Stimulated activated CD8-positive, alpha-beta memory T cell treated with anti-CD3 and anti-CD28 coated beads, Interleukin-12 subunit alpha, Interleukin-12 subunit beta, amount 100 ng/mL, for 1 hour (primary cell): ENCODE measurements at regions not wholly inside any gene's neighbourhood (a gene's known extent, or its start where the extent isn't known, plus 50 kb on each side); places are given as distances from the start of the nearest gene placed in this dataset.

ENCODE experiments used
- DNase-seq: peaks from one replicate; pipeline ENCODE4 v3.0.0-alpha.2; 2020; ENCODE audit warnings: low read depth

DNA sequence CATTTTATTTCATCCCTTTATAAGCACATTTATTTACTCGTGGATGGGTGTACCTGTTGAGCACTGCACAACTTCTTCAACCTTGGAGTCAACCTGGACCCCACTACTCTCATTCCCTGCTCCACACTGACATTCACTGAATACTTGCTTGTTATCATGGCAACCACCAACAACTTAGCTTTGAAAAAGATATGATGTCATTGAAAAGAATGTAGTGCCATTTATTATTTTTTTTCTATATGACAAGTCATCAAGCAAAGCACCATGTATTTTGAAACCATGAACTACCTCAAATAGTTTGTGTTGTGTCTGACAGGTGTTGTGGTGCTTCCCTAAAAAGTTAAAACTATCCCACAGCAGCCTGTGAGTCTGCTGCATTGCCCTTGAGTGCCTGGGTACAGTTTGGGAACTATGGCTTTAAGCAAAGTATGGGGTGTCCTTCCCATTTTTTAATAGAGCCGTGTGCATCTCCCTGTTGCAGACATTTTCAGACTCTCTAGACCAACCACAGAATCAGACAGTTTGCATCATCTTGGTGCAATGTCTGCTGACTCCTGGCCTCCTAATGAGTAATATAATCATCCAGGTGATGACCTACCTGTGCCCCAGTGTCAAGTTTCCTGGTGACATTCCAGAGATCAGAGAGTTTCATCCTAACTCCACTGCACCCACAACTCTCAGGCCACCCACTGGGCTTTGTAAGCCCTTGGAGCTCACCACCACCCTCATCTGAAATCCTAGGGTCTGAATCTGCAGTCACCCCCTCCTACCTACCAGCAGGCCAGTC lies 339.7 kb upstream of the PROX1 start:
- DNase-seq = no peak

DNA sequence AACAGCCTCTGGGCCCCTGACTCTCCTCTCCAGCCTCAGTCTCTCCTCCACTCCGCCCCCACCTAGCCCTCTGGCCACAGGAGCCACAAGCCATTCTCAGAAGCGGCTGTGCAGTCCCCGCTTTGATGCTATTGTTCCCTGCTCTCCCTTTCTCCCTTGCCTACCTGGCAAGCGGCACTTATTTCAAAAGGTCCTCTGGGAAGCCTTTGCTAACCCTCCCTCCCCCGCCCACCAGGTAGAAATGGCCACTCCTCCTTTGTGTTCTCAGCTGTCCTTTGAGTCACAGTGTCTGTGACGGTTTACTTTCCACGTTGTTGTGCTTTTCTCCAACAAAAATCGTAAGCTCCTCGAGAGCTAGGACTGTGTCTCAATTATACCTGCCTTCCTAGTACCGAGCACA lies 338.4 kb upstream of the PROX1 start:
- no peak for DNase-seq

DNA sequence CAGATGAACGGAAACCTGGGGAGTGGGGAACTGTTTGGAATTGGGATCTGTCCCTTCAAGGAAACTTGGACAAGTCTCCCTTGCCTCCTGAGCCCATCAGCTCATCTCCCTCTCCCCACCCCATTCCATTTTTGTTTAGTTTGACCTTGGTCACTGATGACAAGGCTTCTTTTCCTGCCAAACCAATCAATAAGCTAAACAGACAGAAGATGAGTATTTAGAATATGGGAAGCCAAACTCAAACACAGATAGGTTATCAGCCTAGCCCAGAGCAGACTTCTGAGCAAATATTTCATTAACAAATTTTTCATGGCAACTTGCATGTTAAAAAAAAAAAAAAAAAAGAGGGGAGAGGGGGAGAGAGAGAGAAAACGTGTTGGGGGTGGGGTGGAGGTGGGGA lies 337.2 kb upstream of the PROX1 start:
- DNase-seq = no peak

DNA sequence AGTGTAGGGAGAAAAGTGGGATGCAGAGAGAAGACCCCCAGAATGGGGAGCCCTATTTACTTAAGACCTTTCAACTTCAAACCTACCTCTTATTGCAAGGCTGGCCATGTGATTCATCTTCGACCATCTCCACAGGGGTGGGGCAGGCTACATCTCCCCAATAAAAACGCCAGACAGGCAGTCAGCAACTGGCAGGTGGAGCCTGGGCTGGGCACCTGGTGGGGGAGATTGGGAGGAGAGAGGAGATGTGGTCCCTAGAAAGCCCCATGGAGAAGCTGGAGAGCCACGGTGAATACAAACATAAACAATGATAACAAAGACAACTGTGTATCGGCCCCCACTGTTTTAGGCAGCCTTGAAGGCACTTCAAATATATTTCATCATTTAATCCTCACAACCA lies 336.7 kb upstream of the PROX1 start:
- DNase-seq = no peak

DNA sequence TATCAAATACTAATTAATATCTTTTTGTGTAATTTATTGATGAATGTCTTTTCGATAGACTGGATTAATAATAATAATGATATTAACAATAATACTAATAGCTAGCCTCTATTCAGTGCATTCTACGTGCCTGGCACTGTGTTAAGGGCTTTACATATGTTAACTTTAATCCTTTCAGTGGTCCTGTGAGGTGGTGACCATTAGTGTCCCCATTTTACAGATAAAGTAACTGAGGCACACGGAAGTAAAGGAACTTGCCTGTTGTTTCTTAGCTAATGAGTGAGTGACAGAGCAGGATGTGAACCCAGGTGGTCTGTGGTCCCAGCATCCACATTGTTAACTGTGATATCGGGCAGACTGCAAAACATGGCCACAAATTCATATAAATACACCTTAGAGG lies 335.7 kb upstream of the PROX1 start:
- DNase-seq = no peak

DNA sequence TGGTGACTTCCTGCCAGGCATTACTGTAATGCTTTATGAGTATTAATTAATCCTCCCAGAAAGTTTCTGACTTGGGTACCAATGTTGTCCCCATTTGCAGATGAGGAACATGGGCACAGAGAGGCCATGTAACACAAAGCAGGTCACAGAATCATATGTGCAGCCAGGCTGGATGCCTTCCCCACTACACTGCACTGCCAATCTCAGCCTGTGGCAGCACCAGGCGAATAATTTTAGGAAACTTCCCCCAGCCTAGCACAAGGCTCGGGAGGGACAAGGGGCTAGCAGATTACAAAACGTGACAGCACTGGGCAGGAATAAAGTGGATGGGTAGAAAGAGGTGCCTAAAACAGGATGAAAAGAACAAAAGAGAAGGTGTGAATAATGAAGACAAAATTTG lies 331.7 kb upstream of the PROX1 start:
- DNase-seq = no peak

DNA sequence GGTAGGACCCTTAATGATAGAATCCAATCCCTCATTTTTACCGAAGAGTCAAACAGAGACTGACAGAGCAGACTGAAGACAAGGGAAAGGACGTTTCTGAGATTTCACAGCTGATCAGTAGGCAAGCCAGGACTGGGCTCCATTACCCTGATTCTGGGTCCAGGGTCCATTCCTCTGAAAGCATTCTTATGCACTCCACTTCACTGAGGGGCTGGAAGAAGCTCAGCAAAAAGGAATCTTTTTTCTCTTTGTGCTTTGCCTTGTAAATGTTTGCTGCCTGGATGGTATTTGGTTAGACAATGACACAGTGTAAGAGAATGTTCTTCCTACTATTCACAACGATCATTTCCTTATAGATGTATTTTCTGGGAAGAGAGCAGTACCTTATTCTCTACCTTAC lies 331.3 kb upstream of the PROX1 start:
- DNase-seq = no peak

DNA sequence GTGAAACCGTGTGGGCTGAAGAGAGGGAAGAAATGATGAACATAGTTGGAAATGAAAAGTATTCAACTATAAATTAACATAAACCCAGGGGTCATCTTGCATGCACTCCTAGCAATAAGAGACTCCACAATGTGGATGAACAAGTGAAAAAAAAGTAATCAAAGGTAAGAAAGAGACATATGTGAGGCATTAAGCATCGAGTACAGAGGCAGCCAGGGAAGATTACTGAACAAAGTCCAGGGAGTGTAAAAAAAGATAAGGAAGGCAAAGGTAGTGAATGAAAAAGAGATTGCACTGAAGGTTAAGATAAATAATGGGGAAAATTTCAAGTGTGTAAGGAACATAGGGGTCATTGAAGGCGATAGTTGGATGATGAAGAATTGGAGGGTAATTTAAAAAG lies 330.8 kb upstream of the PROX1 start:
- no peak for DNase-seq

DNA sequence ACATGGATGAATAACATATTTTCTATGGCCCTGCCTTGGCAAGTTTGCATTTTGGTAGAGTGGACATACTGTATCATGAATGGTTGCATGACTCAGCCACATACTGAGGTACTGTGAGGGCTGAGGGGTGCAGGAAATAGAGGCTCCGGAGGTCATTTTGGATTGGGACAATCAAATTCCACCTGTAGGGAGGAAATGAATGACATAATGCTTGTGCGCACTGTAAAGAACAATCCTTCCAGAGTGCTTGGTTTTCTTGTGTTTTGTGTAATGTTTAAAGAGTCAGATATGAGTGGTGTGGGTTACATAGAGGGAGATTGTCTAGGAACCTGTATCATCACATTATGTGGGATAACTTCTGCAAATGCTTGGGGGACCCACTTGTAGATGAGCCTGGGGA lies 329.9 kb upstream of the PROX1 start:
- no peak for DNase-seq

DNA sequence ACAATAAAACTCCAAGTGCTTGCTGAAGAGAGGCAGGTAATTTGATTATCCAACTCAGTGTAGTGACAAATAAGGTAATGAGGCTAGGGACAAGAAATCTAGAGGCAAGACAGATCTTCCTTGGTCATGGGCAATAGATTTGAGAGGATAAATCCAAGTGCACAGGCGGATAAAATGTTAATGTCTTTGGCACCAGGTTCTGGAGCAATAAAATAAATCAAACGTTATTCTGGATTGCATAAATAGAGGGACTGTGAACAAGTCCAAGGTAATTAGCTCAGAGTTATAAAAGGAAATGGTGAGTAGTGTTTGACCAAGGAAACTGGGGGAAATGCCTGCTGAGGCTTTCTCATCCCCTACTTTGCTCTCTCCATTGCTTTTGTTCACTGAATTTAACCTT lies 329.3 kb upstream of the PROX1 start:
- no peak for DNase-seq

DNA sequence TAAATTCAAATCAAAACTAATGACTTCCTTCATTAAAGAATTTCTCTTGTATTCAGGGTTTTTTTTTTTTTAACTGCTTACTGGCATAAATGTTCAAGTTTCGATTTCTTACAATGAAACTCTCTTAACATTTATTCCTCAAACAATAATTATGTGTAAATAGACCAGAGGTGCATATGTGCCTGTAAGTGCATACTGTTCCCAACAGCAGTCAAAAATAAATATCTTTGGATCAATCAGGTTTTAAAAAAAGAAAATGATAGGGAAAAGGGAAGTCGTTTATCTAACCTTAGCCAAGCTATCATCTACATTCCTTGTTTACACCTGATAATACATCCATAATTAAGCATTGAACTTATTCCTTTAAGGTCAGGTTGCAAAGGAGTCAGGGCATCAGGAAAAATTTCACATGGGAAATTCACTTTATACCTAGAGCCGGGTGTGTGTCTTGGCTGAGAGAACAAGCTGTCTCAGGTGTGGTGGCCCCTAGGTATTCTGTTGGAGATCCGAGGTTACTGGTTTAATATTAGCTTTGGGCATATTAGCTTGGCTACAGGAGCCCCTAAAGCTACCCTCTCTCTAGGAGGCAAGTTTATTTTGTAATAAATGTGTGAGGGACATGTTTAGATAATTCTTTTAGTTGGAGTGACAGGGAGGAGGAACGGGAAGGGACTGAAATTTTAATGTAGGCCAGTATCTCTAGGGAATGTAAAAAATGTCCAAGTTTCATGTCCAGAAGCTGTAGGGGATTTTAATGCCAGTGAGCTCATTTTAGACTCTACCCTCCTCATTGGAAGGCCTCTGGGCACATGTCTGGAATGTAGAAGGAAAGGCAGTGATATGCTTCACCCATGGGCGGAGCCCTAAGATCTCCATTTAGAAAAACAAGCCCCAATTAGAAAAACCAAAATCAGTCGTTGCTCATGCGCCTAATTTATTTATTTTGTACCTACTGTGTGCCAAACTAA lies 327.9 kb upstream of the PROX1 start:
- DNase-seq = no peak

DNA sequence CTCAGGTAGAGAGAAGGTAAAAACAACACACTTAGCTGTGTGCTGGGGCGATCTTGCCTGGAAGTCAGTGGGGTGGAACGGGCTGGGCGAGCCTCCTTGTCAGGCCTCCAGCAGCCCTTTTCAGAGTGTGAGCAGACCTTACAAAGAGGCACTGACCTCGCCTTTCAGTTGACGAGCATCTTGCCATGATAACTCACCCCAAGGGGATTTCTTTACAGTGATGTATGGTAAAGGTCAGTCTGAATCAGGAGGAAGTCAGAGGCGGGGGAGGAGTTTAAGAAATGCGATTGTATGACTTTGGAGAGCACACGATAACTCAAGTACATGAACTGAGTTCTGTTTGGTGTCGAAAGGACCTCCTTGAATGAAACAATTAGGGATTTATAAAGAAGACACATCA lies 326.5 kb upstream of the PROX1 start:
- DNase-seq = no peak

DNA sequence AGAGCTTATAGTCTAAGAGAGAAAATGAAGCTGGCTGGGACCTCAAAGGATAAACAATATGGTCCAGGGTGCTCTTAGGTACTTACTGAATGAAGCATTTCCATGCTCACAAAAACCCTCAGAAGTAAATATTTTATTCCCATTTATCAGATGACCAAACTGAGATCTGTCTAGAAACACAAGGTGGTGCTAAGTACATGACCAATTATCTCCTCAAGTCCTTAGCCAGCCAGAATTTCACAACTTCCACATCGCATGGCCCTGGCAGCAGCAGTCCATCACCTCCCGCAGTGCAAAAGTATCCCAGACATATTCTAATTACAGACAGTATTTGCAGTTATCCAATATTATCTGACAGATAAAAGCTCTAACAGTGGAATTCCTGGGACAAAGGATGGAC lies 321.7 kb upstream of the PROX1 start:
- DNase-seq = no peak

DNA sequence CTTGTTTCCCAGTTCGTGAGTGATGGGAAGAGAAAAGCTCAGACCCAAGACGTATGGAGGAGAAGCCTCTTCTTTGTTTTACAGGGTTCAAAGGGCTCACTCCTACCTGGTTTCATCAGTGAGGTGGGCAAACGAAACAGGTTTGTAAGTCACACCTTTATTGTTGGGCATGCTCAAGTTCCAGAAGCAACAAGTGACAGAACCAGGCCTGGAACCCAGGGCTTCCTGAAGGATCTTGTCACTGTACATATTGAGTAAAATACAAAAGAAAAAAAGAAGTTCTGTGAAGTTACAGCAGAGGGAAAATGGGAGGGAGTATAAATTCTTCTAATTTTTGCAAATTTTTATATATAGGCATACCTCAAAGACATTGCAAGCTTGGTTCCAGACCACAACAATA lies 320.9 kb upstream of the PROX1 start:
- DNase-seq = no peak

DNA sequence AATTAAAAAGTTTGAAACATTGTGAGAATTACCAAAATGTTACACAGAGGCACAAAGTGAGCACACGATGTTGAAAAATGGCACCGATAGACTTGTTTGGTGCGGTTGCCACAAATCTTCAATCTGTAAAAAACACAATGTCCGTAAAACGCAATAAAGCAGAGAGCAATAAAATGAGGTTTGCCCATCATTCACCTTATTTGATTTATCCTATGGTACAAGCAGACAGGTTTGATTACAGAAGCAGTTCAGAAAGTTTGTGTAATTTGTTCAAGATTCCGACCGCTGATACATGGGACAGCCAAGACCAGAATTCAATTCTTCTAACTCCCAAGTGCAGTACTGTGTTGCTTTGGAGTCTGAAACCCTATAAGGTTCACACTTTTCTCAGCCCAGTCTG lies 318.3 kb upstream of the PROX1 start:
- no peak for DNase-seq

DNA sequence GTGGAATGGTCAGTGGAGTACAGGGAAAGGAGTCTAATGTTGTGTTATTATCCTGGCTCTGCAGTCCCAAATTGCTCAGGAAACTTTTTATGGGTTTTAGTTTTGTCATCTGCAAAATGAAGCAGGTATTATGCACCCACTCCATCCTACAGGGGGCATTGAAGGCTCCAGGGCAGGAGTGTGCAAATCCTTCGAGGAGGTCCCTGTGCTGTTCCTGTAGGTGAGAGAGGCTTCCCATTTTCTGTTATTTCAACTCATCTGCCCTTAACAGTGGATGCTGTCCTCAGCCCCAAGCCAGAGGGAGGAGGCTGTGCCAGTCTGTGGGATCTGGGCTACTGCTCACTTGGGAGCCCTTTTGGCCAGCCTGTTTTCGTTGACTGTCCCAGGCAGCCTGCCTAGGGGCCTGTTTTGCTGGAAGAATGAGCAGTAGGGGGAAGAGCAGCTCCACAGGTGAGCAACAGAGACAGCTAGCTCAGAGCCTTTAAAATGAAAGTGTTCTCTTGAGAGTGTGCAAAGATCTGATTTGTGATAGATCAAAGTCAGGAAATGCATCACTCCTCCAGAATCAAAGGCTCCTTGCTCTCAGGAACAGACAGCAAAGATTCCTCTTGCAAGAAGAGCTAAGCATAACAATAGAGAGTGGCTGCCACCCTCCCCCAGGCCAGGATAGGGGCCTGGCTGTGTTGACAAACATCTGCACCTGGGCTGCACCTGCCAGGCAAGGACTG lies 317.6 kb upstream of the PROX1 start:
- DNase-seq = no peak

DNA sequence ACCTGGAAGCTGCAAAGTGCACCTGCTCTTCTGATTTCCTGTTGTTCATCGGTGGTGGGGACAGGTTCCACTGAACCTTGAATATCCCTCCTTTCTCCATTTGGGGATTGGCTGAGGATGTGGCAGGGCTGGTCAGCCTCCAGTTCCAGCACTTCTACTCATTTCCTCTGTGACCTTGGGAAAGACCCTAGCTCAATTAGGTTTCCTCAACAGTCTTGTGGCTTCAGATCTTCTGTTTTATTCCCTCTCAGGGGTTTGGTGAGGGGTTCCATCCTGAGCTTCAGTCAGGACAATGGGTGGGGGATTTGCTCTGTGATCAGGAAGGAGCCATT lies 317.1 kb upstream of the PROX1 start:
- no peak for DNase-seq

DNA sequence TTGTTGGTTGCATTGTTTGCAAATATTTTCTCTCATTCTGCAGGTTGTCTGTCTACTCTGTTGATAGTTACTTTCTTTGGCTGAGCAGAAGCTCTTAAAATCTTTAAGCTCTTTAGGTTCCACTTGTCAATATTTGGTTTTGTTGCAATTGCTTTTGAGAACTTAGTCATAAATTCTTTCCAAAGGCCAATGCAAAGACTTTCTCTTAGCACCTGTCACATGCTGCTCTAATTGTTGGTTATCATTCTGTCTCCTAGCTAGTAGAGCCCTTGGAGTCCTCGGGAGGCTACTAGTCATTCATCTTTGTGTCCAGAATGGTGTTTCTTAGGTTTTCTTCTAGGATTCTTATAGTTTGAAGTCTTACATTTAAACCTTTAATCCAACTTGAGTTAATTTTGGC lies 312.7 kb upstream of the PROX1 start:
- DNase-seq = no peak

DNA sequence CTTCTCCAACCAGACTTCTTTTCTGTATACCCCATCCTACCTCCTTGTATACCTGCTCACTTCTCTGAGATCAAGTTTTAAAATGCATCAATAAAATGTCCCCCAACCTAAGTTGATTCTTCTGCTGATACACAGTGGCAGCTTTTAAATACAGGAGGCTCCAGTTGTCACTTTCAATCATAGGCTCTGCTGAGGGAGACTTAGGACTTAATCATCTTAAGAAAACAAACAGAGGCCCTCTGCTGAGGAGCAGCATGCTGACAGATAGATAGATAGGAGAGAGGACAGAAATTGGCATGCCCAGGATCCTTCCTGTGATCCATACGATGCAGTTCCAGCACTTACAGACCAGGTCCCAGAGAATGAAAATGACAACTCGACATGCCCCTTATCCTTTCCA lies 311.0 kb upstream of the PROX1 start:
- no peak for DNase-seq

DNA sequence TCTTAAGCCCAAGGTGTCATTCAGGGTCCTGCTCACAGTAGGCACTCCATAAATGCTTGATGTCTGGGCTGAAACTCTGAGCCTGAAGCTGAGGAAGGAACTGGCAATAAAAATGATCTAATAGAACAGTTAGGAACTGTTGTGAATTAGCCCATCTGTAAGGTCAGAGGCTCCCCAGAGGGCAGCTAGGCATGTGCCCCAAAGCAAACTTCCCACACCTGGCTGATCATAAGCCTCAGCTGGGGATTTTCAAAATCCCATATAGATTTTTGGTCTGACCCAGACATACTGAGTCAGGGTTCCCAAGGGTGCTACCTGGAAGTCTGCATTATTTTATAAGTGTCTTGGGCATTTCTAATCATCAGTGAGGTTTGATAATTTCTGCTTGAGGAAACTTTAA lies 309.4 kb upstream of the PROX1 start:
- no peak for DNase-seq

DNA sequence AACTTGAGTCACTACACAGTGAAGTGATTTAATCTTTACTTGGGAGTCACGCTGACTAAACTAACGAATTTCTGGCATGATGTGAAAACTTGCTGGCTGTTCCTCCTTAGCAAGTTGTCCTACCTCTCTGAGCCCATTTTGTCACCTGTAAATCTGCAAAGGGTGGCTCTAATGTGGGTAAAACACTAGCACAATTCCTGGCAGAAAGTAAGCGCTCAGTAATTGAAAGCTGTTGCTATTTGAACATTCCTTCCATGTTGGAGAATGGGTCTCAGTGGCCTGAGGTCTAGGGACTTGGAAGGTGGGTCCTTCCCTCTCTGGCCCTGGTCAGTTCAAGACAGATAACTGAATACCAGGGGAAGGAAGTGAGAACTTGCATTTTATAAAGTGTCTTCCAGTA lies 309.0 kb upstream of the PROX1 start:
- no peak for DNase-seq

DNA sequence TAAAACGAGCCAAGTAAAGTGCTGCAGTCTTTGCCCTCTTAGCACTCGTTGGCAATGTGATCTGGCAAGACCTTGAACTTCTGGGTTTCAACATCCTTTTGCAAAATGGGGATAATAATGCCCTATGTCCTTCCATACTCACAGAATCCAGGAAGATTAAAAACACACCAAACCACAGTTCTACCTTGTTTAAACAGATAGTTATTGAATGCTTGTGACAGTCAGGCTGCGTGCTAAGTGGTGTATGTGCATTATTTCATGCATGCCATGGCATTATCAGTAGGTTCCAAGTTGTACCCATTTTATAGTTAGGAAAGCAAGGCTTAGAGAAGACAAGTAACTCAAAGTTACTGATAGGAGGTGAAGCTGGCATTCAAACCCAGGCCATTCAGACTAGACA lies 308.6 kb upstream of the PROX1 start:
- no peak for DNase-seq
